Endothelial cell of umbilical vein (primary cell): ENCODE measurements at regions not wholly inside any gene's neighbourhood (a gene's known extent, or its start where the extent isn't known, plus 50 kb on each side); places are given as distances from the start of the nearest gene placed in this dataset.

ENCODE experiments used
- BruUV-seq: library from RNA; stranded (reverse); fragments of 400-500 nt; replicated peaks from 2 replicates; lab custom pipeline; 2021; lab: Mats Ljungman, UMichigan
- CTCF ChIA-PET: fragments of 300-600, 350-600 bp; sonication (Branson Sonifier 250); formaldehyde crosslinking; loops from one replicate; lab custom pipeline; 2021; ENCODE audit warnings: antibody characterized with exemption, inconsistent platforms; lab: Charles Lee
- POLR2A ChIA-PET: fragments of 300-600, 350-600 bp; sonication (Branson Sonifier 250); formaldehyde crosslinking; loops from one replicate; lab custom pipeline; 2021; ENCODE audit warnings: antibody characterized with exemption, inconsistent platforms; lab: Charles Lee
- DNase-seq: peaks from one replicate; pipeline ENCODE4 v3.0.0-alpha.2; 2011; ENCODE audit warnings: low read depth, low spot score
- FAIRE-seq: peaks from 2 replicates; lab custom pipeline; 2011; peaks lifted over from hg19 to GRCh38; lab: Jason Lieb, UNC
- H2AFZ ChIP-seq: 2 replicates; pipeline ENCODE4 v1.6.0; 2012; ENCODE audit warnings: low read depth, low read length, control low read depth, inconsistent platforms
- H3K27ac ChIP-seq: 2 replicates; pipeline ENCODE4 v1.5.1; 2011; ENCODE audit warnings: low read depth, mild to moderate bottlenecking, control low read depth, low read length, moderate library complexity; ENCODE audit not compliant: insufficient read depth
- H3K27me3 ChIP-seq, 2 experiments: 2 replicates each; pipeline versions ENCODE4 v1.6.0 to v1.6.1; 2011; ENCODE audit warnings: low read length in 2 of 2, mixed read lengths in 1 of 2; ENCODE audit not compliant: control insufficient read depth in 2 of 2, insufficient read depth in 2 of 2
- H3K36me3 ChIP-seq, 2 experiments: 2 replicates in 1 of 2; 3 replicates in 1 of 2; pipeline ENCODE4 v1.5.1; 2011; ENCODE audit warnings: low read length in 2 of 2, mild to moderate bottlenecking in 1 of 2, moderate library complexity in 1 of 2; ENCODE audit not compliant: control insufficient read depth in 2 of 2, insufficient read depth in 2 of 2; ENCODE audit errors: extremely low read depth in 1 of 2
- H3K4me1 ChIP-seq: 3 replicates; pipeline ENCODE4 v1.5.1; 2011; ENCODE audit warnings: mild to moderate bottlenecking, low read length; ENCODE audit not compliant: control insufficient read depth, insufficient read depth; ENCODE audit errors: extremely low read depth
- H3K4me2 ChIP-seq: 2 replicates; pipeline ENCODE4 v1.6.1; 2011; ENCODE audit warnings: low read length, control low read depth, mixed read lengths; ENCODE audit not compliant: insufficient read depth
- H3K4me3 ChIP-seq, 3 experiments: fragments of 200-600 bp in 1 of 3; sonication (generic), shearing (Covaris generic) in 1 of 3; replicated peaks in 1 of 3; 2 replicates each; pipeline ENCODE4 v1.5.1; 2011 to 2016; ENCODE audit warnings: control low read depth in 3 of 3, low read length in 3 of 3, mild to moderate bottlenecking in 2 of 3, inconsistent platforms in 1 of 3, low read depth in 1 of 3, moderate library complexity in 1 of 3; ENCODE audit not compliant: insufficient read depth in 1 of 3
- H3K79me2 ChIP-seq: 2 replicates; pipeline ENCODE4 v1.6.0; 2012; ENCODE audit warnings: low read length, inconsistent platforms; ENCODE audit not compliant: control insufficient read depth, insufficient read depth
- H3K9ac ChIP-seq: replicated peaks from 2 replicates; pipeline ENCODE3; 2011; ENCODE audit warnings: low read length, control low read depth; ENCODE audit not compliant: insufficient read depth; ENCODE audit errors: extremely low read depth
- H3K9me1 ChIP-seq: replicated peaks from 3 replicates; pipeline ENCODE4 v1.6.0; 2011; ENCODE audit warnings: mild to moderate bottlenecking, low read length; ENCODE audit not compliant: control insufficient read depth, insufficient read depth; ENCODE audit errors: extremely low read depth
- H3K9me3 ChIP-seq: replicated peaks from 2 replicates; pipeline ENCODE4 v1.5.1; 2012; ENCODE audit warnings: low read length, inconsistent platforms; ENCODE audit not compliant: control insufficient read depth, insufficient read depth
- H4K20me1 ChIP-seq: replicated peaks from 2 replicates; pipeline ENCODE3; 2011; ENCODE audit warnings: mild to moderate bottlenecking, low read length; ENCODE audit not compliant: control insufficient read depth, insufficient read depth; ENCODE audit errors: extremely low read depth
- CTCF ChIP-seq, 2 donors: IDR thresholded peaks; 1 replicate in 1 of 2; 2 replicates in 1 of 2; pipeline ENCODE4 v1.5.1; 2011; ENCODE audit warnings: low read length in 2 of 2, mild to moderate bottlenecking in 2 of 2, moderate library complexity in 2 of 2, control low read depth in 1 of 2, inconsistent platforms in 1 of 2, low read depth in 1 of 2; ENCODE audit not compliant: insufficient read depth in 1 of 2; ENCODE audit errors: extremely low read depth in 1 of 2
- EZH2 ChIP-seq: IDR thresholded peaks from 2 replicates; pipeline ENCODE4 v1.6.1; 2012; ENCODE audit warnings: borderline replicate concordance, low read depth, mild to moderate bottlenecking, moderate library complexity, low read length, inconsistent platforms; ENCODE audit not compliant: severe bottlenecking
- FOS ChIP-seq: IDR thresholded peaks from 2 replicates; pipeline ENCODE4 v1.6.1; 2011; ENCODE audit warnings: mild to moderate bottlenecking, low read length, moderate library complexity, borderline replicate concordance; ENCODE audit not compliant: insufficient read depth
- GATA2 ChIP-seq: IDR thresholded peaks from 2 replicates; pipeline ENCODE4 v1.7.0; 2011; ENCODE audit warnings: low read depth, mild to moderate bottlenecking, moderate library complexity, mixed read lengths, low read length; ENCODE audit not compliant: insufficient read length, insufficient read depth
- JUN ChIP-seq: IDR thresholded peaks from 2 replicates; pipeline ENCODE4 v1.6.1; 2011; ENCODE audit warnings: borderline replicate concordance, low read depth; ENCODE audit not compliant: insufficient read length, insufficient read depth
- MYC ChIP-seq: IDR thresholded peaks from one replicate; pipeline ENCODE4 v1.6.1; 2011; ENCODE audit warnings: mild to moderate bottlenecking, low read depth, low read length
- POLR2A ChIP-seq: IDR thresholded peaks from 2 replicates; pipeline ENCODE4 v1.6.1; 2012; ENCODE audit warnings: low read depth, mild to moderate bottlenecking, control low read depth, low read length
- POLR2AphosphoS5 ChIP-seq: IDR thresholded peaks from 2 replicates; pipeline ENCODE4 v1.6.1; 2012; ENCODE audit warnings: low read depth, mild to moderate bottlenecking, control low read depth, low read length, moderate library complexity; ENCODE audit not compliant: insufficient read depth
- dilution Hi-C: fragments of 300-500 bp; cut with MboI; formaldehyde crosslinking; loops from one replicate; pipeline ENCODE4 v1.15.0; 2019; ENCODE audit warnings: low sequenced_read_pairs; ENCODE audit not compliant: extremely low pct_ligation_motif_present
- intact Hi-C: fragments of 100-400 bp; cut with micrococcal nuclease; formaldehyde crosslinking; loops from one replicate; pipeline ENCODE4 v1.10.0; 2022
- TF ChIP-seq, protein P1 (sequence below): IDR thresholded peaks from 2 replicates; pipeline ENCODE4 v1.6.1; 2011; ENCODE audit not compliant: insufficient read depth, insufficient read length

DNA sequence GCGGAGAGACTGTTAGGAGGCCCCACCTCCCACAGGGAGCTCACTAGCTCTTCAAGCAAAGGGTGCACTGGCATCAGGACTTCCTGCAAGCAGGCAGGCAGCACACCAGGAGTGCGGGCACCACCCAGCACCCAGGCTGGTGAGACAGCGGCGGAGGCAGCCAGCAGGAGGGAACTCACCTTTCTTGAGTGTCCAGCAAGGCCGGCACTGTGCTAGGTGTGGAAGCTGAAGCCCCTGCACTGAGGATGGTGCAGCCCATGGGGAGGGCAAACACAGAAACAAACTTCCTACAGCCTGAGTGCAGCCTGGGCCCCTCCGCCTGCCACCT, 100.7 kb upstream of the ID2 start:
- CTCF ChIA-PET, result no interaction called here
- H3K79me2 ChIP-seq, result no peaks in the 10 kb centered on the region
- no peaks in the 10 kb centered on the region for H4K20me1 ChIP-seq
- no peak for FAIRE-seq
- H3K9ac ChIP-seq, result no peak overlapping the region
- no peak overlapping the region for H3K4me2 ChIP-seq
- TF ChIP-seq POLR2AphosphoS5 (no peak), MYC (no peak), GATA2 (no peak), FOS (no peak)
- no peaks in the 10 kb centered on the region for H3K4me1 ChIP-seq
- intact Hi-C loops, result loop anchor here (5.0 kb wide), 1 partner anchor 96 kb away; no protein-coding TSS in a partner anchor
- DNase-seq, result no peak
- POLR2A ChIA-PET, result no interaction called here
- H3K27ac ChIP-seq, result no peak overlapping the region
- no peak overlapping the region for H3K4me3 ChIP-seq
- H3K36me3 ChIP-seq, result no peaks in the 10 kb centered on the region
- no peaks in the 10 kb centered on the region for H3K27me3 ChIP-seq
- no peak overlapping the region for H2AFZ ChIP-seq
- H3K9me1 ChIP-seq, result no peaks in the 10 kb centered on the region
- dilution Hi-C loops, result no loop called here
- no TSS peak for BruUV-seq
- no peaks in the 10 kb centered on the region for H3K9me3 ChIP-seq

DNA sequence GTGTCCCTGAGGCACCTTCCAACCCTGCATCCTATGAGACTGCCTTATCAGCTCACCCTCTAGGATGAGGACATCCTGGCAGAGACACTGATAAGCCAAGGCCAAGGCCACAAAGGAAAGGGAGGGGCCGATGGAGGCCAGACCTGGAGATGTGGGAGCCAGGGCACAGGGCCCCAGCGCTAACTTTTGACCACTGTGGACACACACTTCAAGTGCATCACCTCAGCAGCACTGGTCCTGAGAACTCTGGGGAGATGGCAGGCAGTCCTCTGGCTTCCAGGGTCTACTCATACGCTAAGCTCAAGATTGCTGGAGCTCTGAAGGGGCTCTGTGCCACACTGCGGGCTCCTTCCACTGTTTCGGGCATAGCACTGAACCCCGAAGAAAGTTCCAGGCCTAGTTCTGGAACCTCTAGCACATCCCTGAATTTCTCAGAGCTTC, 100.2 kb upstream of the ID2 start:
- intact Hi-C loops, result loop anchor here (5.0 kb wide), 1 partner anchor 96 kb away; no protein-coding TSS in a partner anchor

More for the DNA sequence above, 100.2 kb upstream of the ID2 start:
- Histone ChIP-seq H4K20me1 (no peaks in the 10 kb centered on the region), H2AFZ (no peak overlapping the region), H3K4me1 (no peaks in the 10 kb centered on the region), H3K9me1 (no peaks in the 10 kb centered on the region), H3K9ac (no peak overlapping the region), H3K27ac (no peak overlapping the region), H3K79me2 (no peaks in the 10 kb centered on the region), H3K9me3 (no peaks in the 10 kb centered on the region), H3K4me3 (no peak overlapping the region), H3K4me2 (no peak overlapping the region), H3K36me3 (no peaks in the 10 kb centered on the region), H3K27me3 (no peaks in the 10 kb centered on the region)
- POLR2A ChIA-PET, result no interaction called here
- TF ChIP-seq FOS (no peak), POLR2A (no peak), JUN (no peak), CTCF (IDR thresholded peaks at IDR 0.05; ENCODE audit: extremely low read depth in 1 of 2, insufficient read depth in 1 of 2, low read depth in 1 of 2, low read length in 2 of 2) (no peak), MYC (no peak), GATA2 (no peak), POLR2AphosphoS5 (no peak), EZH2 (no peak)
- TF ChIP-seq, protein P1, sequence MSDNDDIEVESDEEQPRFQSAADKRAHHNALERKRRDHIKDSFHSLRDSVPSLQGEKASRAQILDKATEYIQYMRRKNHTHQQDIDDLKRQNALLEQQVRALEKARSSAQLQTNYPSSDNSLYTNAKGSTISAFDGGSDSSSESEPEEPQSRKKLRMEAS, result no peak
- DNase-seq (no peak), FAIRE-seq (no peak)
- CTCF ChIA-PET, result no interaction called here
- dilution Hi-C loops, result no loop called here
- BruUV-seq, result no TSS peak
